ENCODE measurements at regions not wholly inside any gene's neighbourhood (a gene's known extent, or its start where the extent isn't known, plus 50 kb on each side); places are given as distances from the start of the nearest gene placed in this dataset.

GRCh38 chr4:35975617-35976355, 268.5 kb downstream of the ARAP2 start:
- intact Hi-C loops (cut with DNase I), result no loop called here
- no peak for TF ChIP-seq CTCF (IDR thresholded peaks at IDR 0.05; ENCODE audit: borderline replicate concordance, extremely low read depth, insufficient read depth)
- Histone ChIP-seq H3K4me3 (ENCODE audit: low read length in 3 of 3) (no peak overlapping the region), H3K9me3 (ENCODE audit: control insufficient read depth in 2 of 3, insufficient read depth in 1 of 3, low read length in 3 of 3) (no peaks in the 10 kb centered on the region), H3K4me1 (ENCODE audit: control insufficient read depth in 2 of 3, insufficient read depth in 2 of 3, low read depth in 1 of 3, low read length in 3 of 3) (no peaks in the 10 kb centered on the region), H3K9ac (ENCODE audit: low read length in 3 of 3) (no peak overlapping the region), H3K36me3 (ENCODE audit: control insufficient read depth in 2 of 3, insufficient read depth in 3 of 3, low read length in 3 of 3) (no peaks in the 10 kb centered on the region), H3K27me3 (ENCODE audit: control insufficient read depth, insufficient read depth, low read length) (no peaks in the 10 kb centered on the region), H3K27ac (ENCODE audit: low read depth in 2 of 2, low read length in 2 of 2) (no peak overlapping the region)
- FAIRE-seq (no peak), DNase-seq (no peak)

GRCh38 chr4:35978551-35978950, 265.8 kb downstream of the ARAP2 start:
- FAIRE-seq, result no peak

GRCh38 chr4:35982318-35982717, 262.0 kb downstream of the ARAP2 start:
- Histone ChIP-seq H3K36me3 (ENCODE audit: control insufficient read depth in 2 of 3, insufficient read depth in 3 of 3, low read length in 3 of 3) (no peaks in the 10 kb centered on the region), H3K4me1 (ENCODE audit: control insufficient read depth in 2 of 3, insufficient read depth in 2 of 3, low read depth in 1 of 3, low read length in 3 of 3) (no peaks in the 10 kb centered on the region), H3K27ac (ENCODE audit: low read depth in 2 of 2, low read length in 2 of 2) (no peak overlapping the region), H3K9me3 (ENCODE audit: control insufficient read depth in 2 of 3, insufficient read depth in 1 of 3, low read length in 3 of 3) (no peaks in the 10 kb centered on the region), H3K4me3 (ENCODE audit: low read length in 3 of 3) (no peak overlapping the region), H3K9ac (ENCODE audit: low read length in 3 of 3) (no peak overlapping the region), H3K27me3 (ENCODE audit: control insufficient read depth, insufficient read depth, low read length) (no peaks in the 10 kb centered on the region)
- TF ChIP-seq CTCF (IDR thresholded peaks at IDR 0.05; ENCODE audit: borderline replicate concordance, extremely low read depth, insufficient read depth), result no peak
- FAIRE-seq (no peak), DNase-seq (no peak)
- intact Hi-C loops (cut with DNase I), result no loop called here

More at GRCh38 chr4:35978551-35978950, 265.8 kb downstream of the ARAP2 start:
- Histone ChIP-seq H3K27ac (ENCODE audit: low read depth in 2 of 2, low read length in 2 of 2) (no peak overlapping the region), H3K27me3 (ENCODE audit: control insufficient read depth, insufficient read depth, low read length) (no peaks in the 10 kb centered on the region), H3K4me1 (ENCODE audit: control insufficient read depth in 2 of 3, insufficient read depth in 2 of 3, low read depth in 1 of 3, low read length in 3 of 3) (no peaks in the 10 kb centered on the region), H3K36me3 (ENCODE audit: control insufficient read depth in 2 of 3, insufficient read depth in 3 of 3, low read length in 3 of 3) (no peaks in the 10 kb centered on the region), H3K4me3 (ENCODE audit: low read length in 3 of 3) (no peak overlapping the region), H3K9ac (ENCODE audit: low read length in 3 of 3) (no peak overlapping the region), H3K9me3 (ENCODE audit: control insufficient read depth in 2 of 3, insufficient read depth in 1 of 3, low read length in 3 of 3) (no peaks in the 10 kb centered on the region)
- DNase-seq, result no peak
- intact Hi-C loops (cut with DNase I), result no loop called here
- no peak for TF ChIP-seq CTCF (IDR thresholded peaks at IDR 0.05; ENCODE audit: borderline replicate concordance, extremely low read depth, insufficient read depth)

GRCh38 chr4:35986537-35986936, 257.8 kb downstream of the ARAP2 start:
- Histone ChIP-seq H3K4me3 (ENCODE audit: low read length in 3 of 3) (no peak overlapping the region), H3K27me3 (ENCODE audit: control insufficient read depth, insufficient read depth, low read length) (no peaks in the 10 kb centered on the region), H3K36me3 (ENCODE audit: control insufficient read depth in 2 of 3, insufficient read depth in 3 of 3, low read length in 3 of 3) (no peaks in the 10 kb centered on the region), H3K4me1 (ENCODE audit: control insufficient read depth in 2 of 3, insufficient read depth in 2 of 3, low read depth in 1 of 3, low read length in 3 of 3) (no peaks in the 10 kb centered on the region), H3K9ac (ENCODE audit: low read length in 3 of 3) (no peak overlapping the region), H3K27ac (ENCODE audit: low read depth in 2 of 2, low read length in 2 of 2) (no peak overlapping the region), H3K9me3 (ENCODE audit: control insufficient read depth in 2 of 3, insufficient read depth in 1 of 3, low read length in 3 of 3) (peaks cover 0 to 2% (median 0%) of the 10 kb centered on the region in 3 donors)
- no peak for TF ChIP-seq CTCF (IDR thresholded peaks at IDR 0.05; ENCODE audit: borderline replicate concordance, extremely low read depth, insufficient read depth)
- intact Hi-C loops (cut with DNase I), result no loop called here
- no peak for FAIRE-seq
- DNase-seq, result no peak

Measured in kidney (tissue), 13 donors.